Keratinocyte (primary cell): ENCODE measurements at regions not wholly inside any gene's neighbourhood (a gene's known extent, or its start where the extent isn't known, plus 50 kb on each side); places are given as distances from the start of the nearest gene placed in this dataset.

Source experiments
- DNase-seq: peaks from one replicate; pipeline ENCODE4 v3.0.0-alpha.2; 2011; ENCODE audit warnings: low read depth, missing footprints, low spot score
- FAIRE-seq: peaks from 2 replicates; lab custom pipeline; 2011; peaks lifted over from hg19 to GRCh38; lab: Jason Lieb, UNC
- H2AFZ ChIP-seq: 2 replicates; pipeline ENCODE4 v1.6.0; 2012; ENCODE audit warnings: low read length, control low read depth, inconsistent platforms; ENCODE audit not compliant: control insufficient read depth
- H3K27ac ChIP-seq: 2 replicates; pipeline ENCODE4 v1.5.1; 2011; ENCODE audit warnings: low read length; ENCODE audit not compliant: control insufficient read depth, insufficient read depth
- H3K27me3 ChIP-seq: 3 replicates; pipeline ENCODE4 v1.6.0; 2011; ENCODE audit warnings: low read length; ENCODE audit not compliant: control insufficient read depth, insufficient read depth; ENCODE audit errors: extremely low read depth
- H3K36me3 ChIP-seq, 2 experiments: 2 replicates in 1 of 2; 3 replicates in 1 of 2; pipeline ENCODE4 v1.5.1; 2011; ENCODE audit warnings: low read length in 2 of 2, mild to moderate bottlenecking in 1 of 2; ENCODE audit not compliant: control insufficient read depth in 2 of 2, insufficient read depth in 2 of 2; ENCODE audit errors: extremely low read depth in 1 of 2
- H3K4me1 ChIP-seq: 3 replicates; pipeline ENCODE4 v1.5.1; 2011; ENCODE audit warnings: low read length; ENCODE audit not compliant: control insufficient read depth, insufficient read depth; ENCODE audit errors: extremely low read depth
- H3K4me2 ChIP-seq: 3 replicates; pipeline ENCODE4 v1.6.0; 2011; ENCODE audit warnings: low read depth, low read length; ENCODE audit not compliant: control insufficient read depth, insufficient read depth; ENCODE audit errors: extremely low read depth
- H3K4me3 ChIP-seq, 3 experiments: fragments of 200-600 bp in 1 of 3; sonication (generic) in 1 of 3; 2 replicates in 2 of 3; 3 replicates in 1 of 3; pipeline ENCODE4 v1.5.1; 2011 to 2016; ENCODE audit warnings: low read length in 3 of 3, mild to moderate bottlenecking in 3 of 3, control low read depth in 2 of 3, inconsistent platforms in 1 of 3, low read depth in 1 of 3, mixed read lengths in 1 of 3, mixed run types in 1 of 3, moderate library complexity in 1 of 3; ENCODE audit not compliant: control insufficient read depth in 2 of 3, insufficient read depth in 2 of 3; ENCODE audit errors: extremely low read depth in 1 of 3
- H3K79me2 ChIP-seq: 2 replicates; pipeline ENCODE4 v1.6.0; 2012; ENCODE audit warnings: low read length; ENCODE audit not compliant: control insufficient read depth, insufficient read depth
- H3K9ac ChIP-seq: 3 replicates; pipeline ENCODE4 v1.6.0; 2011; ENCODE audit warnings: low read length; ENCODE audit not compliant: control insufficient read depth, insufficient read depth; ENCODE audit errors: extremely low read depth
- H3K9me1 ChIP-seq: 3 replicates; pipeline ENCODE4 v1.6.0; 2011; ENCODE audit warnings: low read length; ENCODE audit not compliant: control insufficient read depth, insufficient read depth; ENCODE audit errors: extremely low read depth
- H3K9me3 ChIP-seq: 2 replicates; pipeline ENCODE4 v1.5.1; 2012; ENCODE audit warnings: low read depth, low read length; ENCODE audit not compliant: control insufficient read depth
- H4K20me1 ChIP-seq: 3 replicates; pipeline ENCODE4 v1.6.0; 2011; ENCODE audit warnings: low read length; ENCODE audit not compliant: control insufficient read depth, insufficient read depth; ENCODE audit errors: extremely low read depth
- EZH2 ChIP-seq: IDR thresholded peaks from one replicate; pipeline ENCODE4 v1.6.1; 2012; ENCODE audit warnings: inconsistent platforms, mild to moderate bottlenecking, low read length, moderate library complexity
- dilution Hi-C: fragments of 300-500 bp; cut with MboI; formaldehyde crosslinking; loops from one replicate; pipeline ENCODE4 v1.7.0; 2020; ENCODE audit warnings: low sequenced_read_pairs; ENCODE audit not compliant: extremely low pct_ligation_motif_present
- TF ChIP-seq, protein P1 (sequence below), 3 experiments: IDR thresholded peaks in 1 of 3; conservative IDR thresholded peaks in 1 of 3; optimal IDR thresholded peaks in 1 of 3; 2 replicates in 2 of 3; 3 replicates in 1 of 3; pipeline versions ENCODE3 to v1.5.1; 2011; ENCODE audit warnings: low read length in 3 of 3, mild to moderate bottlenecking in 3 of 3, moderate library complexity in 2 of 3, control low read depth in 1 of 3, inconsistent platforms in 1 of 3; ENCODE audit not compliant: insufficient read depth in 2 of 3; ENCODE audit errors: extremely low read depth in 1 of 3

DNA sequence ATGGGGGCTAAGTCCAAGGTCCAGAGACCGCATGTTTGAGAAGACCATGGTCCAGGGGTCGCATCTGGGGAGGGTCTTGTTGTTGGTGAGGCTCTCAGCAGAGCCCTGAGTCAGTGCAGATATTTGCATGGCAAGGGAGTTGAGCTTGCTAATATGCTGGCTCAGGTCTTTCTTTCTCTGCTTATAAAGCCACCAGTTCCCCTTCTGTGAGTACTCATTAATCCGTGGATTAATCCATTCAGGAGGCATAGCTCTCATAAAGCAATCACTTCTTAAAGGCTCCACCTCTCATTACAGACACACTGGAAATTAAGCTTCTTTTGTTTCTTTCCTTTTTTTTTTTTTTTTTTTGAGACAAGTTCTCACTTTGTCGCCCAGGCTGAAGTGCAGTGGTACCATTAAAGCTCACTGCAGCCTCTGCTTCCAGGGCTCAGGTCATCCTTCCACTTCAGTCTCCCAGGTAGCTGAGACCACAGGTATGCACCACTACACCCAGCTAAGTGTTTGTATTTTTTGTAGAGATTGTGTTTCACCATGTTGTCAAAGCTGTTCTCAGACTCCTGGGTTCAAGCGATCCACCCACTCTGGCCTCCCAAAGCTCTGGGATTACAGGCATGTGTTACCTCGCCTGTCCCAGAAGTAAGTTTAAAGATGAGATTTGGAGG lies 216.4 kb downstream of the SLITRK5 start:
- H3K9ac ChIP-seq: no peak overlapping the region
- DNase-seq (no peak), FAIRE-seq (no peak)
- no peaks in the 10 kb centered on the region for H3K36me3 ChIP-seq
- no peaks in the 10 kb centered on the region for H3K27me3 ChIP-seq
- no peak overlapping the region for H3K27ac ChIP-seq
- no peaks in the 10 kb centered on the region for H4K20me1 ChIP-seq
- H3K4me1 ChIP-seq: no peaks in the 10 kb centered on the region
- no peaks in the 10 kb centered on the region for H3K9me3 ChIP-seq
- no peak overlapping the region for H2AFZ ChIP-seq
- H3K4me2 ChIP-seq: no peak overlapping the region
- dilution Hi-C loops: no loop called here
- TF ChIP-seq, protein P1, sequence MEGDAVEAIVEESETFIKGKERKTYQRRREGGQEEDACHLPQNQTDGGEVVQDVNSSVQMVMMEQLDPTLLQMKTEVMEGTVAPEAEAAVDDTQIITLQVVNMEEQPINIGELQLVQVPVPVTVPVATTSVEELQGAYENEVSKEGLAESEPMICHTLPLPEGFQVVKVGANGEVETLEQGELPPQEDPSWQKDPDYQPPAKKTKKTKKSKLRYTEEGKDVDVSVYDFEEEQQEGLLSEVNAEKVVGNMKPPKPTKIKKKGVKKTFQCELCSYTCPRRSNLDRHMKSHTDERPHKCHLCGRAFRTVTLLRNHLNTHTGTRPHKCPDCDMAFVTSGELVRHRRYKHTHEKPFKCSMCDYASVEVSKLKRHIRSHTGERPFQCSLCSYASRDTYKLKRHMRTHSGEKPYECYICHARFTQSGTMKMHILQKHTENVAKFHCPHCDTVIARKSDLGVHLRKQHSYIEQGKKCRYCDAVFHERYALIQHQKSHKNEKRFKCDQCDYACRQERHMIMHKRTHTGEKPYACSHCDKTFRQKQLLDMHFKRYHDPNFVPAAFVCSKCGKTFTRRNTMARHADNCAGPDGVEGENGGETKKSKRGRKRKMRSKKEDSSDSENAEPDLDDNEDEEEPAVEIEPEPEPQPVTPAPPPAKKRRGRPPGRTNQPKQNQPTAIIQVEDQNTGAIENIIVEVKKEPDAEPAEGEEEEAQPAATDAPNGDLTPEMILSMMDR (optimal IDR thresholded peaks at IDR 0.05 in 1 of 3, IDR thresholded peaks at IDR 0.05 in 1 of 3, conservative IDR thresholded peaks at IDR 0.05 in 1 of 3; ENCODE audit: extremely low read depth in 1 of 3, insufficient read depth in 2 of 3, low read length in 3 of 3): no peak
- TF ChIP-seq EZH2: no peak
- no peaks in the 10 kb centered on the region for H3K9me1 ChIP-seq
- H3K79me2 ChIP-seq: no peaks in the 10 kb centered on the region
- no peak overlapping the region for H3K4me3 ChIP-seq

DNA sequence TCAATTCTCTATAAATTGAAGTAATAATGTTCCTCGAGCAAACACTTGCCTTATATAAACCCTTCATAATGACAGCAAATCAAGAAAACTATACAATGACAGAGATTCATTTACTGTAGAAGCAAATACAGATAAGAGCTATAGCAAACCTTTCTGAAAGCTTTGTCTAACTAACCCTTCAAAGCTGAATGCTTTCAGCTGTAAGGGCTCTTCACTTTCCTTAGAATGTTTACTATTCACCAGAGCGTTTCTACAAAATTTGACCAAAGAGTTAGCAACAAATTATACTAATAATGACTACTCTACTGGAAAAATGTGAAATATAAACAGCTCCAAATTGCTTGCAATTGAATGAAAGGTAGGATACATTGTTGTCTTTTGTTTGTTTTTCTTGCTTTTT lies 218.1 kb downstream of the SLITRK5 start:
- dilution Hi-C loops: no loop called here
- H3K36me3 ChIP-seq: no peaks in the 10 kb centered on the region
- no peak for FAIRE-seq

More for the DNA sequence above, 218.1 kb downstream of the SLITRK5 start:
- Histone ChIP-seq H3K9me1 (no peaks in the 10 kb centered on the region), H3K4me1 (no peaks in the 10 kb centered on the region), H3K27me3 (no peaks in the 10 kb centered on the region), H3K79me2 (no peaks in the 10 kb centered on the region), H3K4me3 (no peak overlapping the region), H4K20me1 (no peaks in the 10 kb centered on the region), H3K9me3 (no peaks in the 10 kb centered on the region), H3K4me2 (no peak overlapping the region), H2AFZ (no peak overlapping the region), H3K9ac (no peak overlapping the region), H3K27ac (no peak overlapping the region)
- no peak for TF ChIP-seq EZH2
- TF ChIP-seq, protein P1 (optimal IDR thresholded peaks at IDR 0.05 in 1 of 3, IDR thresholded peaks at IDR 0.05 in 1 of 3, conservative IDR thresholded peaks at IDR 0.05 in 1 of 3; ENCODE audit: extremely low read depth in 1 of 3, insufficient read depth in 2 of 3, low read length in 3 of 3): no peak
- no peak for DNase-seq
